ENCODE measurements at regions not wholly inside any gene's neighbourhood (a gene's known extent, or its start where the extent isn't known, plus 50 kb on each side); places are given as distances from the start of the nearest gene placed in this dataset.

DNA sequence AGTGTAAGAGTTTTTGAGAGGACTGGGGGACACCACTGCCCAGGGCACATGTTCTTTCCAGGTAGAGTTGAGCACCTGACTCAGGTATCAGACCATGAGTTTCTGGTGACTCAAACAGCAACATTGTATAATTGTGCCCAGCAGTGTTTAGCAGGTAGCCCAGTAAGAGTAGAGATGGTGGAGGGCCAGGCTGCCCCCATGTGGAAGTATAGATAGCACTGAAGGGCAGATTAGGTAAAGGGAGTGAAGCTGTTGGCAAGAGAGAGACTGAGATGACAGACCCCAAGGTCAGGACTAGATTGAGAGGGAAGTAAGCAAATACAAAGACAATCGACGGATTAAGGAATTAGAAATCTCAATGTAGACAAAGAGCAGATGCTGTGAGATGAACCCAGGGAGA, 74.6 kb downstream of the TRIM42 start:
- no peaks in the 10 kb centered on the region for H3K36me3 Mint-ChIP-seq (ENCODE audit: low read depth)
- Histone ChIP-seq H3K4me1 (ENCODE audit: control insufficient read depth, insufficient read depth, low read length) (no peaks in the 10 kb centered on the region), H3K9me3 (ENCODE audit: control insufficient read depth, low read length) (no peaks in the 10 kb centered on the region), H3K27me3 (ENCODE audit: control insufficient read depth, insufficient read depth, low read length, poor library complexity, severe bottlenecking) (peaks cover 51% of the 10 kb centered on the region), H3K27ac (ENCODE audit: low read depth, low read length) (no peak overlapping the region), H3K4me3 (ENCODE audit: low read length) (no peak overlapping the region), H3K36me3 (ENCODE audit: control insufficient read depth, insufficient read depth, low read length) (no peaks in the 10 kb centered on the region), H3K9ac (ENCODE audit: extremely low read depth, low read length, poor library complexity, severe bottlenecking) (no peak overlapping the region)
- peaks cover 47% of the 10 kb centered on the region for H3K27me3 Mint-ChIP-seq (ENCODE audit: insufficient read depth)
- 94 to 95% methylated on average over 2 of the region's 2 CpGs for WGBS, 2 experiments (ENCODE audit: insufficient coverage in 1 of 2, insufficient read length in 1 of 2)
- TF ChIP-seq, protein P1, sequence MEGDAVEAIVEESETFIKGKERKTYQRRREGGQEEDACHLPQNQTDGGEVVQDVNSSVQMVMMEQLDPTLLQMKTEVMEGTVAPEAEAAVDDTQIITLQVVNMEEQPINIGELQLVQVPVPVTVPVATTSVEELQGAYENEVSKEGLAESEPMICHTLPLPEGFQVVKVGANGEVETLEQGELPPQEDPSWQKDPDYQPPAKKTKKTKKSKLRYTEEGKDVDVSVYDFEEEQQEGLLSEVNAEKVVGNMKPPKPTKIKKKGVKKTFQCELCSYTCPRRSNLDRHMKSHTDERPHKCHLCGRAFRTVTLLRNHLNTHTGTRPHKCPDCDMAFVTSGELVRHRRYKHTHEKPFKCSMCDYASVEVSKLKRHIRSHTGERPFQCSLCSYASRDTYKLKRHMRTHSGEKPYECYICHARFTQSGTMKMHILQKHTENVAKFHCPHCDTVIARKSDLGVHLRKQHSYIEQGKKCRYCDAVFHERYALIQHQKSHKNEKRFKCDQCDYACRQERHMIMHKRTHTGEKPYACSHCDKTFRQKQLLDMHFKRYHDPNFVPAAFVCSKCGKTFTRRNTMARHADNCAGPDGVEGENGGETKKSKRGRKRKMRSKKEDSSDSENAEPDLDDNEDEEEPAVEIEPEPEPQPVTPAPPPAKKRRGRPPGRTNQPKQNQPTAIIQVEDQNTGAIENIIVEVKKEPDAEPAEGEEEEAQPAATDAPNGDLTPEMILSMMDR (conservative IDR thresholded peaks at IDR 0.05): peak; percentile 29
- no peaks in the 10 kb centered on the region for H3K4me1 Mint-ChIP-seq
- no peak overlapping the region for H3K27ac Mint-ChIP-seq
- H3K9me3 Mint-ChIP-seq: no peaks in the 10 kb centered on the region
- no peak for DNase-seq
- H3K4me3 Mint-ChIP-seq: no peak overlapping the region

DNA sequence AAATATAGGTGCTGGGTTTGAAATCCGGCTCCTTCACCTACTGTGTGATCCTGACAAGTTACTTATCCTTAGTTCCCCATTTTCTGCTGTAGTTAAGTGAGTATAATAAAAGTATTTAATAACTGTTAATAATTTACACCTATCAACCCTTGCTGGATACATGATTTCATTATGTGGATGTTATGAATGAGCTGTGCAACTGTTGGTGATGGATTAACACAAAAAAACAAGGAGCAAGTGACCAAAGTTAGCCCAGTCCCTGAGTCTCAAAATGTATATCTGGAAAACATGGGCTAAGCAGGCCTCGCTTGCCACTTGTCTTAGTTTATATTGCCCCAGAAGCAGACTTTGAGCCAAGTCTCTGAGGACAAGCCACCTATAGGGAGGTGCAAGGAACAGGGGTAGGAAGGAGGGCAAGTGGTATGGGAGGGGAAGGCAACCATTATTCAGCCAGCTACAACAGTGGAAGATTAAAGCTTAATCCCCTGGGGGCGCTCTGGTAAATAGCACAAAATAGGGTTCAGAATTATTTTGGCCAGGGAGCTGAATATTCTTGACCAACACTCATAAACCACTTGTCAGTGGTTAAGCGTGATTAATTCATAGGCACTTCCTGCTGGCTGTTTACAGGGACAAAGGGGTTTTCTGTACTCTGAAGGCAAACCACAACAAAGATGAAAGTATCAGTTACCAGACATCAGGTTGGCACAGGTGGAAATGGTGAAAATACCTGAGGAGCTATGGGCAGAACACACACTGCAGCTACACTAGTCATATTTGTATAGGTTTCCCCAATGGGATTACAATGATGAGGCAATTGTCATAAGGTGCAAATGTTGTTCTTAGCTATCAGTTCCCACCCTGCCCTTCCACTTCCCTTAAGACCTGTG, 76.2 kb downstream of the TRIM42 start:
- H3K9me3 Mint-ChIP-seq: no peaks in the 10 kb centered on the region
- H3K27ac ChIP-seq (ENCODE audit: low read depth, low read length): no peak overlapping the region
- 88 to 95% methylated on average over 2 to 4 of the region's 4 CpGs for WGBS, 2 experiments (ENCODE audit: insufficient coverage in 1 of 2, insufficient read length in 1 of 2)
- DNase-seq: no peak
- H3K9ac ChIP-seq (ENCODE audit: extremely low read depth, low read length, poor library complexity, severe bottlenecking): no peak overlapping the region
- H3K9me3 ChIP-seq (ENCODE audit: control insufficient read depth, low read length): no peaks in the 10 kb centered on the region
- no peaks in the 10 kb centered on the region for H3K36me3 ChIP-seq (ENCODE audit: control insufficient read depth, insufficient read depth, low read length)
- TF ChIP-seq, protein P1 (conservative IDR thresholded peaks at IDR 0.05): no peak
- peaks cover 59% of the 10 kb centered on the region for H3K27me3 ChIP-seq (ENCODE audit: control insufficient read depth, insufficient read depth, low read length, poor library complexity, severe bottlenecking)
- H3K27ac Mint-ChIP-seq: no peak overlapping the region
- H3K4me3 Mint-ChIP-seq: no peak overlapping the region
- H3K4me3 ChIP-seq (ENCODE audit: low read length): no peak overlapping the region
- H3K36me3 Mint-ChIP-seq (ENCODE audit: low read depth): no peaks in the 10 kb centered on the region
- peaks cover 50% of the 10 kb centered on the region for H3K27me3 Mint-ChIP-seq (ENCODE audit: insufficient read depth)
- H3K4me1 ChIP-seq (ENCODE audit: control insufficient read depth, insufficient read depth, low read length): no peaks in the 10 kb centered on the region
- no peaks in the 10 kb centered on the region for H3K4me1 Mint-ChIP-seq

DNA sequence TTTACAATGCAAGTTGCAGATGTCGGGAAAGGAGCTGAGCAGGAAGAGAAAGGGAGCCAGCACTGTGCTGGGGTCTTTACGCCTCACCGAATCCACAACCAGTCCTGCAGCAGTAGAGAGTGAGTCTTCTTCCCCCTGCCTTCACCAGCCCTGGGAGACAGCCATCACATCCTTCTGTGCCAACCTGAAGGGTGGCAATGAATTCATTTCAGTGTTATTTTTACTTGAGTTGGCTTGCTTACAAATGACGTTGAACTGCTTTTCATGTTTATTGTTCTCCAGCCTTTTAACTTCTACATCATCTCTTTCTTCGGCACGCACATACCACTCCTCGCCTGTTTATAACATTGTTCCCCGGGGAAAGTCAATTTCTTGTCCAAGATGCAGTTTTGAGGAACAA, 77.1 kb downstream of the TRIM42 start:
- no peak for DNase-seq
- no peak overlapping the region for H3K4me3 ChIP-seq (ENCODE audit: low read length)
- Mint-ChIP-seq H3K27me3 (ENCODE audit: insufficient read depth) (peaks cover 42% of the 10 kb centered on the region), H3K27ac (no peak overlapping the region), H3K36me3 (ENCODE audit: low read depth) (no peaks in the 10 kb centered on the region), H3K9me3 (no peaks in the 10 kb centered on the region), H3K4me3 (no peak overlapping the region), H3K4me1 (no peaks in the 10 kb centered on the region)
- no peaks in the 10 kb centered on the region for H3K4me1 ChIP-seq (ENCODE audit: control insufficient read depth, insufficient read depth, low read length)
- peaks cover 53% of the 10 kb centered on the region for H3K27me3 ChIP-seq (ENCODE audit: control insufficient read depth, insufficient read depth, low read length, poor library complexity, severe bottlenecking)
- WGBS, 2 experiments (ENCODE audit: insufficient coverage in 1 of 2, insufficient read length in 1 of 2): 86 to 88% methylated on average over 1 to 8 of the region's 8 CpGs
- no peak overlapping the region for H3K9ac ChIP-seq (ENCODE audit: extremely low read depth, low read length, poor library complexity, severe bottlenecking)
- no peak overlapping the region for H3K27ac ChIP-seq (ENCODE audit: low read depth, low read length)
- TF ChIP-seq, protein P1 (conservative IDR thresholded peaks at IDR 0.05): no peak
- H3K9me3 ChIP-seq (ENCODE audit: control insufficient read depth, low read length): no peaks in the 10 kb centered on the region
- no peaks in the 10 kb centered on the region for H3K36me3 ChIP-seq (ENCODE audit: control insufficient read depth, insufficient read depth, low read length)

Data from endodermal cell (in vitro differentiated cells).